GM18507 (cell line): ENCODE measurements at regions not wholly inside any gene's neighbourhood (a gene's known extent, or its start where the extent isn't known, plus 50 kb on each side); places are given as distances from the start of the nearest gene placed in this dataset.
"Not testable (repeated sequence)": the region's sequence is repeated elsewhere in the genome, so short reads cannot be mapped to it uniquely, and the experiment has no call there.

Experiments
- DNase-seq: peaks from one replicate; pipeline ENCODE4 v3.0.0; 2011; ENCODE audit warnings: low read depth; ENCODE audit not compliant: insufficient read length; ENCODE audit errors: extremely low spot score
- FAIRE-seq: peaks from 2 replicates; lab custom pipeline; 2011; peaks lifted over from hg19 to GRCh38; lab: Jason Lieb, UNC

- FAIRE-seq (no peak), DNase-seq (no peak)
These were observed 246.9 kb downstream of the ZIC1 start for GRCh38 chr3:147656023-147656422.

- no peak for FAIRE-seq
- no peak for DNase-seq
These were observed 252.8 kb downstream of the ZIC1 start for GRCh38 chr3:147661916-147662315.

GRCh38 chr3:147662705-147663104 is 253.5 kb downstream of the ZIC1 start:
- no peak for DNase-seq
- no peak for FAIRE-seq

- DNase-seq (no peak), FAIRE-seq (no peak)
These were observed 259.9 kb downstream of the ZIC1 start for GRCh38 chr3:147669077-147669476.

- FAIRE-seq = no peak
These were observed 262.9 kb downstream of the ZIC1 start for GRCh38 chr3:147672035-147672434.

GRCh38 chr3:147672436-147672835 is 263.3 kb downstream of the ZIC1 start:
- no peak for FAIRE-seq

More at GRCh38 chr3:147672035-147672434, 262.9 kb downstream of the ZIC1 start:
- DNase-seq = no peak

GRCh38 chr3:147675761-147676160 is 266.6 kb downstream of the ZIC1 start:
- DNase-seq (no peak), FAIRE-seq (no peak)

More at GRCh38 chr3:147672436-147672835, 263.3 kb downstream of the ZIC1 start:
- no peak for DNase-seq

- DNase-seq = no peak
- no peak for FAIRE-seq
These were observed 271.8 kb downstream of the ZIC1 start for GRCh38 chr3:147680837-147681483.

- DNase-seq = no peak
- no peak for FAIRE-seq
These were observed 279.7 kb downstream of the ZIC1 start for GRCh38 chr3:147688868-147689267.

- FAIRE-seq = no peak
- no peak for DNase-seq
These were observed 290.1 kb downstream of the ZIC1 start for GRCh38 chr3:147699175-147699838.

GRCh38 chr3:147701195-147701594 is 292.0 kb downstream of the ZIC1 start:
- no peak for DNase-seq
- no peak for FAIRE-seq

- FAIRE-seq = no peak
- DNase-seq = no peak
These were observed 293.3 kb downstream of the ZIC1 start for GRCh38 chr3:147702509-147702908.

GRCh38 chr3:147705651-147706051 is 296.5 kb downstream of the ZIC1 start:
- DNase-seq (no peak), FAIRE-seq (no peak)

GRCh38 chr3:147710753-147711152 is 301.6 kb downstream of the ZIC1 start:
- not testable (repeated sequence) for FAIRE-seq, DNase-seq

GRCh38 chr3:147712357-147712756 is 303.2 kb downstream of the ZIC1 start:
- DNase-seq (no peak), FAIRE-seq (no peak)

- DNase-seq, FAIRE-seq: not testable (repeated sequence)
These were observed 303.6 kb downstream of the ZIC1 start for GRCh38 chr3:147712758-147713157.

GRCh38 chr3:147713234-147714133 is 304.3 kb downstream of the ZIC1 start:
- DNase-seq (no peak), FAIRE-seq (no peak)

GRCh38 chr3:147729641-147730040 is 320.5 kb downstream of the ZIC1 start:
- DNase-seq = no peak
- no peak for FAIRE-seq

- no peak for FAIRE-seq
- DNase-seq = no peak
These were observed 321.1 kb downstream of the ZIC1 start for GRCh38 chr3:147730284-147730683.

- no peak for FAIRE-seq
- no peak for DNase-seq
These were observed 324.1 kb downstream of the ZIC1 start for GRCh38 chr3:147733217-147733616.
